PC-9 (cell line): ENCODE measurements at regions not wholly inside any gene's neighbourhood (a gene's known extent, or its start where the extent isn't known, plus 50 kb on each side); places are given as distances from the start of the nearest gene placed in this dataset.
"Not testable (repeated sequence)": the region's sequence is repeated elsewhere in the genome, so short reads cannot be mapped to it uniquely, and the experiment has no call there.

Source experiments
- BruUV-seq: library from RNA; stranded (reverse); fragments of 400-500 nt; replicated peaks from 2 replicates; lab custom pipeline; 2021; lab: Mats Ljungman, UMichigan
- CTCF ChIA-PET: fragments of 300-600 bp; sonication (Branson Sonifier 250); formaldehyde crosslinking; loops from one replicate; lab custom pipeline; 2022; ENCODE audit warnings: antibody characterized with exemption; lab: Charles Lee
- POLR2A ChIA-PET: fragments of 300-600 bp; sonication (Branson Sonifier 250); formaldehyde crosslinking; loops from one replicate; lab custom pipeline; 2022; ENCODE audit warnings: antibody characterized with exemption; ENCODE audit not compliant: unreplicated experiment; lab: Charles Lee
- DNase-seq, 2 experiments: peaks; one replicate each; pipeline versions ENCODE4 v3.0.0 to v3.0.0-alpha.2; 2015 to 2022; ENCODE audit warnings: mixed read lengths in 1 of 2
- H2AFZ ChIP-seq: fragments of 200-600 bp; sonication (generic); 2 replicates; pipeline ENCODE4 v1.8.1; 2017; ENCODE audit warnings: antibody characterized with exemption
- H3F3A ChIP-seq: fragments of 200-600 bp; sonication (generic); 2 replicates; pipeline ENCODE4 v1.8.1; 2017; ENCODE audit warnings: antibody characterized with exemption, mild to moderate bottlenecking, low read depth; ENCODE audit not compliant: insufficient read depth
- H3K27ac ChIP-seq: fragments of 200-600 bp; sonication (generic); 2 replicates; pipeline ENCODE4 v1.6.1; 2016; ENCODE audit warnings: mixed run types
- H3K27me3 ChIP-seq: fragments of 200-600 bp; sonication (generic); 2 replicates; pipeline ENCODE4 v1.6.1; 2016; ENCODE audit warnings: low read depth, mixed run types; ENCODE audit not compliant: insufficient read depth
- H3K36me3 ChIP-seq: fragments of 200-600 bp; sonication (generic); 2 replicates; pipeline ENCODE4 v1.6.1; 2016; ENCODE audit warnings: low read depth, mixed run types
- H3K4me1 ChIP-seq: fragments of 200-600 bp; sonication (generic); replicated peaks from 2 replicates; pipeline ENCODE4 v1.6.1; 2016; ENCODE audit warnings: mixed run types; ENCODE audit not compliant: insufficient read depth
- H3K4me2 ChIP-seq: fragments of 200-600 bp; sonication (generic); 2 replicates; pipeline ENCODE4 v1.6.1; 2017; ENCODE audit warnings: mixed run types
- H3K4me3 ChIP-seq: fragments of 200-600 bp; sonication (generic); 2 replicates; pipeline ENCODE4 v1.6.1; 2016; ENCODE audit warnings: mixed run types
- H3K79me2 ChIP-seq: fragments of 200-600 bp; sonication (generic); 2 replicates; pipeline ENCODE4 v1.6.1; 2017; ENCODE audit warnings: low read depth, mixed run types
- H3K9me2 ChIP-seq: fragments of 200-600 bp; sonication (generic); 2 replicates; pipeline ENCODE4 v1.8.1; 2017; ENCODE audit warnings: mild to moderate bottlenecking; ENCODE audit not compliant: insufficient read depth
- H3K9me3 ChIP-seq: fragments of 200-600 bp; sonication (generic); 2 replicates; pipeline ENCODE4 v1.8.1; 2016; ENCODE audit warnings: low read depth; ENCODE audit not compliant: insufficient read depth
- H4K20me1 ChIP-seq: fragments of 200-600 bp; sonication (generic); 2 replicates; pipeline ENCODE4 v1.8.1; 2017; ENCODE audit not compliant: insufficient read depth
- EZH2 ChIP-seq: fragments of 200-600 bp; sonication (generic); IDR thresholded peaks from 2 replicates; pipeline ENCODE4 v1.8.0; 2017; ENCODE audit warnings: antibody characterized with exemption, low read depth
- intact Hi-C: fragments of 100-400 bp; cut with micrococcal nuclease; formaldehyde crosslinking; loops from one replicate; pipeline ENCODE4 v1.10.0; 2022; ENCODE audit not compliant: unreplicated experiment
- TF ChIP-seq, protein P1 (sequence below): fragments of 200-600 bp; sonication (generic); conservative IDR thresholded peaks from 2 replicates; pipeline ENCODE4 v1.6.1; 2017; ENCODE audit warnings: mixed run types, antibody characterized with exemption, mild to moderate bottlenecking, moderate library complexity

DNA sequence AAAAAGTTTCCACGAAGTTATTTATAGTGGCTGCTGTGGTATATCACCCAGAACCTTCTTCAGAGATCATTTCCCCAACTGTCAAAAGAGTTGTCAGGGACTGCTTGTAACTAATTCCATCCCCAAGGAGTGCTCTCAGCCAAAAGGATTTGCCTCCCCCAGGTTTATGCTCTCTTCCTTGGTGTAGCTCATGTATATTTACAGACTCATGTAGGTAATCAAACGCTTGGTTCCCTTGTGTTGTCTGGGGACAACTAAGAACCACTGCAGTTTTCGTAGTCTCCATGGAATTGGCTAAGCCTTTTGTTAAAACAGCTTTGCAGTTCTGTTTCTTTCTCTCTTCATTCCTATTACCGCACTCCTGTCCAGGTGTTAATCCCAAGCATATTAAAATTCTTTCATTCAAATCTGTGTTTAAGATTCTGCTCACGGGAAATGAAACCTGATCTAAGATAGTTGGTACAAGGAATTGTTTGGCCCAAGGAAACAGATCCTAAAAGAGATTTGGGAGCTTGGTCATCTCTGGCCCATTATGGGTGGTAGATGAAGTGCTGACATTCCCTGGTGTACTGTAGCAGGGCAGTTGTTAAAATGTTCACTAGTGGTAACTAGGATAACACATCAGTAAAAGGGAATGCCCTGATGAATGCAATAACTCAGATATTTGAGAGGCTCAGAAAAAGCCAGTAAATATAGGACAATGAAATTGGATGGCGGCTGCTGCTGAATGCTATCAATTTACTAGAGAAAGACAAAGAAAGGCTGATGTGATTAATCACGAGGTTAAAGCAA lies 361.3 kb upstream of the GBE1 start:
- Histone ChIP-seq H3K79me2 (no peaks in the 10 kb centered on the region), H3K27ac (no peak overlapping the region), H3K27me3 (no peaks in the 10 kb centered on the region), H2AFZ (no peak overlapping the region), H3F3A (no peaks in the 10 kb centered on the region), H3K4me2 (no peak overlapping the region), H3K36me3 (no peaks in the 10 kb centered on the region), H3K9me2 (no peaks in the 10 kb centered on the region; the same call in 1 of the 2 replicates), H3K9me3 (no peaks in the 10 kb centered on the region), H4K20me1 (no peaks in the 10 kb centered on the region), H3K4me1 (no peaks in the 10 kb centered on the region), H3K4me3 (no peak overlapping the region)
- CTCF ChIA-PET, result no interaction called here
- BruUV-seq, result no TSS peak
- TF ChIP-seq EZH2, result no peak
- TF ChIP-seq, protein P1, sequence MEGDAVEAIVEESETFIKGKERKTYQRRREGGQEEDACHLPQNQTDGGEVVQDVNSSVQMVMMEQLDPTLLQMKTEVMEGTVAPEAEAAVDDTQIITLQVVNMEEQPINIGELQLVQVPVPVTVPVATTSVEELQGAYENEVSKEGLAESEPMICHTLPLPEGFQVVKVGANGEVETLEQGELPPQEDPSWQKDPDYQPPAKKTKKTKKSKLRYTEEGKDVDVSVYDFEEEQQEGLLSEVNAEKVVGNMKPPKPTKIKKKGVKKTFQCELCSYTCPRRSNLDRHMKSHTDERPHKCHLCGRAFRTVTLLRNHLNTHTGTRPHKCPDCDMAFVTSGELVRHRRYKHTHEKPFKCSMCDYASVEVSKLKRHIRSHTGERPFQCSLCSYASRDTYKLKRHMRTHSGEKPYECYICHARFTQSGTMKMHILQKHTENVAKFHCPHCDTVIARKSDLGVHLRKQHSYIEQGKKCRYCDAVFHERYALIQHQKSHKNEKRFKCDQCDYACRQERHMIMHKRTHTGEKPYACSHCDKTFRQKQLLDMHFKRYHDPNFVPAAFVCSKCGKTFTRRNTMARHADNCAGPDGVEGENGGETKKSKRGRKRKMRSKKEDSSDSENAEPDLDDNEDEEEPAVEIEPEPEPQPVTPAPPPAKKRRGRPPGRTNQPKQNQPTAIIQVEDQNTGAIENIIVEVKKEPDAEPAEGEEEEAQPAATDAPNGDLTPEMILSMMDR, result no peak
- intact Hi-C loops, result no loop called here
- POLR2A ChIA-PET, result no interaction called here
- no peak for DNase-seq

DNA sequence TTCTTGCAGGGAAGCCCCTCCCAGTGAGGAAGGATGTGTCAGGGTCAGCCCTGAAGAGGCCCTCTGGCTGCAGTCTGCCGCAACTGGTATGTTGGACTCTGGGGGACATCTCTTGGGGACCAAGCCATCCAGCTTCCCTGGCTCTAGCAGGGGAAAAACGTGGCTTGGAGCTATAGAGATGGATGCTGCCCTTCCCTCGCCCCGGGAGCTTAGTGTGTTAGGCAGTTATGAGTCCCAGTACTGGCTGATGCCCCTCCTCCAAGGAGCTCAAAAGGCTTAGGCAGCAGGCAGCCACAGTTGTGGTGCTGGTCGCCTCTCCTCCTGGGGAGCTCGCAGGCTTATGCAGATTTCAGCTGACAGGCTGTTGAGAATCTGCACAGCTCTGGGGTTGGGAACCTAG lies 353.1 kb upstream of the GBE1 start:
- no peaks in the 10 kb centered on the region for H3K4me1 ChIP-seq
- no peaks in the 10 kb centered on the region for H3K9me3 ChIP-seq
- H3K4me3 ChIP-seq, result no peak overlapping the region
- H3F3A ChIP-seq, result no peaks in the 10 kb centered on the region
- TF ChIP-seq EZH2, result no peak
- TF ChIP-seq, protein P1, result no peak
- POLR2A ChIA-PET, result no interaction called here
- no peak overlapping the region for H3K27ac ChIP-seq
- H3K36me3 ChIP-seq, result no peaks in the 10 kb centered on the region
- no peak for DNase-seq
- CTCF ChIA-PET, result no interaction called here
- H3K9me2 ChIP-seq, result no peaks in the 10 kb centered on the region; the same call in 1 of the 2 replicates
- H3K27me3 ChIP-seq, result no peaks in the 10 kb centered on the region
- intact Hi-C loops, result no loop called here
- BruUV-seq, result no TSS peak
- H2AFZ ChIP-seq, result no peak overlapping the region
- no peaks in the 10 kb centered on the region for H4K20me1 ChIP-seq
- no peaks in the 10 kb centered on the region for H3K79me2 ChIP-seq
- H3K4me2 ChIP-seq, result no peak overlapping the region

GRCh38 chr3:82110721-82111120 lies 349.3 kb upstream of the GBE1 start:
- H3K9me2 ChIP-seq, H3K4me2 ChIP-seq, H3F3A ChIP-seq, BruUV-seq, DNase-seq, CTCF ChIA-PET, H3K4me1 ChIP-seq, H3K79me2 ChIP-seq, H3K9me3 ChIP-seq, H3K4me3 ChIP-seq, POLR2A ChIA-PET, H3K36me3 ChIP-seq, H2AFZ ChIP-seq, H3K27me3 ChIP-seq, H3K27ac ChIP-seq, H4K20me1 ChIP-seq, intact Hi-C loops: not testable (repeated sequence)
